ENCODE measurements at regions not wholly inside any gene's neighbourhood (a gene's known extent, or its start where the extent isn't known, plus 50 kb on each side); places are given as distances from the start of the nearest gene placed in this dataset.

DNA sequence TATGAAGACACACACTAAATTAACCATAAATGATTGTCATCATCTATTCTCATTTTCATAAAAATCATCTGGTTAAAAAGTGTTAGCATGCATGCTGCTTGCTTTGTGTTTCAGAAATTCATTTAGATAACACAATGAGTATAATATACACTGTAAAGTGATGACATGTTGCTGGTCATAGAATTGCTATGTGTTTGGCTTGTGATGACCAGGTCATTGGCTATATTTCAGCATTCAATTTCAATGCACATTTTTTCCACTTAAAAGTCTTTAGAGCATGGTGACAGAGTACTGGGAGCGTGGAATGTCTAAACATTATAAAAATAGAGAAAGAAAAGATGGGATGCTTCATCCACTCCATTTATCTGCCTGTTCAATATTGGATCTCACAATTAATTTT is 1291.1 kb upstream of the MAP3K7 start:
- TF ChIP-seq POLR2A (IDR thresholded peaks at IDR 0.05) (no peak), POLR2AphosphoS5 (IDR thresholded peaks at IDR 0.05) (no peak), CTCF (IDR thresholded peaks at IDR 0.05) (no peak)

Measured in upper lobe of left lung (tissue), 4 donors.